PC-9 (cell line): ENCODE measurements at regions not wholly inside any gene's neighbourhood (a gene's known extent, or its start where the extent isn't known, plus 50 kb on each side); places are given as distances from the start of the nearest gene placed in this dataset.

Source experiments
- BruUV-seq: library from RNA; stranded (reverse); fragments of 400-500 nt; replicated peaks from 2 replicates; lab custom pipeline; 2021; lab: Mats Ljungman, UMichigan
- CTCF ChIA-PET: fragments of 300-600 bp; sonication (Branson Sonifier 250); formaldehyde crosslinking; loops from one replicate; lab custom pipeline; 2022; ENCODE audit warnings: antibody characterized with exemption; lab: Charles Lee
- POLR2A ChIA-PET: fragments of 300-600 bp; sonication (Branson Sonifier 250); formaldehyde crosslinking; loops from one replicate; lab custom pipeline; 2022; ENCODE audit warnings: antibody characterized with exemption; ENCODE audit not compliant: unreplicated experiment; lab: Charles Lee
- DNase-seq, 2 experiments: peaks; one replicate each; pipeline versions ENCODE4 v3.0.0 to v3.0.0-alpha.2; 2015 to 2022; ENCODE audit warnings: mixed read lengths in 1 of 2
- H2AFZ ChIP-seq: fragments of 200-600 bp; sonication (generic); 2 replicates; pipeline ENCODE4 v1.8.1; 2017; ENCODE audit warnings: antibody characterized with exemption
- H3F3A ChIP-seq: fragments of 200-600 bp; sonication (generic); 2 replicates; pipeline ENCODE4 v1.8.1; 2017; ENCODE audit warnings: antibody characterized with exemption, mild to moderate bottlenecking, low read depth; ENCODE audit not compliant: insufficient read depth
- H3K27ac ChIP-seq: fragments of 200-600 bp; sonication (generic); 2 replicates; pipeline ENCODE4 v1.6.1; 2016; ENCODE audit warnings: mixed run types
- H3K27me3 ChIP-seq: fragments of 200-600 bp; sonication (generic); 2 replicates; pipeline ENCODE4 v1.6.1; 2016; ENCODE audit warnings: low read depth, mixed run types; ENCODE audit not compliant: insufficient read depth
- H3K36me3 ChIP-seq: fragments of 200-600 bp; sonication (generic); 2 replicates; pipeline ENCODE4 v1.6.1; 2016; ENCODE audit warnings: low read depth, mixed run types
- H3K4me1 ChIP-seq: fragments of 200-600 bp; sonication (generic); replicated peaks from 2 replicates; pipeline ENCODE4 v1.6.1; 2016; ENCODE audit warnings: mixed run types; ENCODE audit not compliant: insufficient read depth
- H3K4me2 ChIP-seq: fragments of 200-600 bp; sonication (generic); 2 replicates; pipeline ENCODE4 v1.6.1; 2017; ENCODE audit warnings: mixed run types
- H3K4me3 ChIP-seq: fragments of 200-600 bp; sonication (generic); 2 replicates; pipeline ENCODE4 v1.6.1; 2016; ENCODE audit warnings: mixed run types
- H3K79me2 ChIP-seq: fragments of 200-600 bp; sonication (generic); 2 replicates; pipeline ENCODE4 v1.6.1; 2017; ENCODE audit warnings: low read depth, mixed run types
- H3K9me2 ChIP-seq: fragments of 200-600 bp; sonication (generic); 2 replicates; pipeline ENCODE4 v1.8.1; 2017; ENCODE audit warnings: mild to moderate bottlenecking; ENCODE audit not compliant: insufficient read depth
- H3K9me3 ChIP-seq: fragments of 200-600 bp; sonication (generic); 2 replicates; pipeline ENCODE4 v1.8.1; 2016; ENCODE audit warnings: low read depth; ENCODE audit not compliant: insufficient read depth
- H4K20me1 ChIP-seq: fragments of 200-600 bp; sonication (generic); 2 replicates; pipeline ENCODE4 v1.8.1; 2017; ENCODE audit not compliant: insufficient read depth
- EZH2 ChIP-seq: fragments of 200-600 bp; sonication (generic); IDR thresholded peaks from 2 replicates; pipeline ENCODE4 v1.8.0; 2017; ENCODE audit warnings: antibody characterized with exemption, low read depth
- intact Hi-C: fragments of 100-400 bp; cut with micrococcal nuclease; formaldehyde crosslinking; loops from one replicate; pipeline ENCODE4 v1.10.0; 2022; ENCODE audit not compliant: unreplicated experiment
- TF ChIP-seq, protein P1 (sequence below): fragments of 200-600 bp; sonication (generic); conservative IDR thresholded peaks from 2 replicates; pipeline ENCODE4 v1.6.1; 2017; ENCODE audit warnings: mixed run types, antibody characterized with exemption, mild to moderate bottlenecking, moderate library complexity

DNA sequence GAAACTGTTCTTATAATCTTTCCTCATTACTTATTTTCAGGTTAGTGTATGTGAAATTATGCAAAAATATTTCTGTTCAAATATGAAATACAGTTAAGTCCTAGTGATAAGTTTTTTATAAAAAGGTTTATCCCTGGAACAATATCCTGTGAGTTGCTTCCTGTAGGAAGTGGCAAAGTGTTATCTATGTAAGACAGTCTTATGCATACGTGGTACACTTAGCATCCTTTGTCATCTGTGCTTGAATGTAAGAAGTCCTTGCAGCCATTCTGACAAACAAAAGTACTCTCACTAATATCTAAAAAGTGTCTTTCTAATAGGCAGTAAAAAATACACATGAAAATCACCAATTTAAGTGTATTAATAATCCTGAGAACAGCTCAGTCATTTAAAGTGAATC, 372.5 kb upstream of the BCHE start:
- Histone ChIP-seq H3K79me2 (no peaks in the 10 kb centered on the region), H3K4me1 (no peaks in the 10 kb centered on the region), H3K9me2 (no peaks in the 10 kb centered on the region; the same call in 1 of the 2 replicates), H2AFZ (no peak overlapping the region), H3K4me2 (no peak overlapping the region), H3K27ac (no peak overlapping the region), H4K20me1 (no peaks in the 10 kb centered on the region), H3F3A (no peaks in the 10 kb centered on the region), H3K4me3 (no peak overlapping the region), H3K9me3 (no peaks in the 10 kb centered on the region), H3K36me3 (no peaks in the 10 kb centered on the region), H3K27me3 (no peaks in the 10 kb centered on the region)
- no TSS peak for BruUV-seq
- intact Hi-C loops = no loop called here
- ChIA-PET CTCF (interaction anchor here (0.7 kb wide), 1 partner anchor 73 kb away, joined by 3 read pairs; no protein-coding TSS in a partner anchor), POLR2A (no interaction called here)
- TF ChIP-seq, protein P1, sequence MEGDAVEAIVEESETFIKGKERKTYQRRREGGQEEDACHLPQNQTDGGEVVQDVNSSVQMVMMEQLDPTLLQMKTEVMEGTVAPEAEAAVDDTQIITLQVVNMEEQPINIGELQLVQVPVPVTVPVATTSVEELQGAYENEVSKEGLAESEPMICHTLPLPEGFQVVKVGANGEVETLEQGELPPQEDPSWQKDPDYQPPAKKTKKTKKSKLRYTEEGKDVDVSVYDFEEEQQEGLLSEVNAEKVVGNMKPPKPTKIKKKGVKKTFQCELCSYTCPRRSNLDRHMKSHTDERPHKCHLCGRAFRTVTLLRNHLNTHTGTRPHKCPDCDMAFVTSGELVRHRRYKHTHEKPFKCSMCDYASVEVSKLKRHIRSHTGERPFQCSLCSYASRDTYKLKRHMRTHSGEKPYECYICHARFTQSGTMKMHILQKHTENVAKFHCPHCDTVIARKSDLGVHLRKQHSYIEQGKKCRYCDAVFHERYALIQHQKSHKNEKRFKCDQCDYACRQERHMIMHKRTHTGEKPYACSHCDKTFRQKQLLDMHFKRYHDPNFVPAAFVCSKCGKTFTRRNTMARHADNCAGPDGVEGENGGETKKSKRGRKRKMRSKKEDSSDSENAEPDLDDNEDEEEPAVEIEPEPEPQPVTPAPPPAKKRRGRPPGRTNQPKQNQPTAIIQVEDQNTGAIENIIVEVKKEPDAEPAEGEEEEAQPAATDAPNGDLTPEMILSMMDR = no peak
- no peak for TF ChIP-seq EZH2
- DNase-seq = no peak

DNA sequence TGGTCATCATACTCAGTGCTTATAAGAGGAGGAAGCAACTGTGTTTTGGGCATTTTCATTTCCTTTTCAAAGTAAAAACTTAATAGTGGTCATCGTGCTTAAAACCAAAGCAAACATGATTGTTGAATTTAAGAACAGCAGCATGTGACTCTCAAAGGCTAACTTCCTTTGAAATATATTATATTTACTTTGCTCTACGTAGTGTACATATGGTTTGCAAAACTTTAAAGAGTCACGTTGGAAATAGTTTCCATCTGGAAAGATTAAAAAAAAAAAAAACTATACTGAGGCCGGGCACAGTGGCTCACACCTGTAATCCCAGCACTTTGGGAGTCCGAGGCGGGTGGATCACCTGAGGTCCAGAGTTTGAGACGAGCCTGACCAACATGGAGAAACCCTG, 367.9 kb upstream of the BCHE start:
- Histone ChIP-seq H3K79me2 (no peaks in the 10 kb centered on the region), H2AFZ (no peak overlapping the region), H3K4me1 (no peaks in the 10 kb centered on the region), H3K4me2 (no peak overlapping the region), H3K27ac (no peak overlapping the region), H3K9me2 (no peaks in the 10 kb centered on the region; the same call in 1 of the 2 replicates), H3K9me3 (no peaks in the 10 kb centered on the region; the same call in 1 of the 2 replicates), H3K27me3 (no peaks in the 10 kb centered on the region), H3F3A (no peaks in the 10 kb centered on the region), H4K20me1 (no peaks in the 10 kb centered on the region), H3K4me3 (no peak overlapping the region), H3K36me3 (no peaks in the 10 kb centered on the region)
- intact Hi-C loops = no loop called here
- POLR2A ChIA-PET = no interaction called here
- CTCF ChIA-PET = no interaction called here
- no TSS peak for BruUV-seq
- no peak for TF ChIP-seq EZH2
- TF ChIP-seq, protein P1 = no peak
- no peak for DNase-seq

DNA sequence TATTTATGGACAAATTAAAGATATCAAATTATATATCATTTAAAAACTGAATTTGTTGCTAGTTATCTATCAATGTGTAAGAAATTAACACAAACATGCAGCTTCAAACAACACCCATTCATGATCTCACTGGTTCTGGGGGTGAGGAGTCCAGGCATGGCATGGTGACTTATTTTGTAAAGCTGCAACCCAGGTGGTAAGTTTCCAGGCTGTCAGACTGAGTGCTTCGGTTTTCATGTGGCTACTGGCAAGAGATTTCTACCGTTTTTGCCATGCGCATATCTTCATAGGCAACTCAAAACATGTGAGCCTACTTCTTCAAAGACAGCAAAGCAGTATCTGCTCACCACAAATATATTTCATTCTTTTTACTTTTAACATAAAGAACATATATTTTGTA, 364.3 kb upstream of the BCHE start:
- CTCF ChIA-PET = no interaction called here
- no peaks in the 10 kb centered on the region for H4K20me1 ChIP-seq
- H3K9me2 ChIP-seq = no peaks in the 10 kb centered on the region; the same call in 1 of the 2 replicates
- no peak overlapping the region for H3K4me2 ChIP-seq
- TF ChIP-seq, protein P1 = no peak
- no peak for TF ChIP-seq EZH2
- POLR2A ChIA-PET = no interaction called here
- no peak overlapping the region for H2AFZ ChIP-seq
- H3K36me3 ChIP-seq = no peaks in the 10 kb centered on the region
- no peaks in the 10 kb centered on the region for H3K79me2 ChIP-seq
- DNase-seq = no peak
- no peaks in the 10 kb centered on the region for H3K27me3 ChIP-seq
- no peaks in the 10 kb centered on the region for H3K4me1 ChIP-seq
- no peaks in the 10 kb centered on the region for H3F3A ChIP-seq
- BruUV-seq = no TSS peak
- H3K9me3 ChIP-seq = no peaks in the 10 kb centered on the region; the same call in 1 of the 2 replicates
- no peak overlapping the region for H3K4me3 ChIP-seq
- intact Hi-C loops = no loop called here
- no peak overlapping the region for H3K27ac ChIP-seq
